GM19455 (cell line): ENCODE measurements at regions not wholly inside any gene's neighbourhood (a gene's known extent, or its start where the extent isn't known, plus 50 kb on each side); places are given as distances from the start of the nearest gene placed in this dataset.
"Not testable (repeated sequence)": the region's sequence is repeated elsewhere in the genome, so short reads cannot be mapped to it uniquely, and the experiment has no call there.

Experiments
- ATAC-seq: cut with Tn5 transposase; IDR thresholded peaks from one replicate; pipeline ENCODE4 v1.9.1; 2021; ENCODE audit not compliant: unreplicated experiment

- ATAC-seq = no peak
These were observed 141.9 kb upstream of the KLF6 start for GRCh38 chr10:3926675-3927525.

- no peak for ATAC-seq
These were observed 141.2 kb upstream of the KLF6 start for GRCh38 chr10:3926258-3926657.

- no peak for ATAC-seq
These were observed 140.2 kb upstream of the KLF6 start for GRCh38 chr10:3925184-3925583.

GRCh38 chr10:3924344-3924743 lies 139.3 kb upstream of the KLF6 start:
- ATAC-seq = no peak

- no peak for ATAC-seq
These were observed 138.0 kb upstream of the KLF6 start for GRCh38 chr10:3923033-3923432.

- no peak for ATAC-seq
These were observed 134.8 kb upstream of the KLF6 start for GRCh38 chr10:3919709-3920308.

- ATAC-seq = not testable (repeated sequence)
These were observed 132.4 kb upstream of the KLF6 start for GRCh38 chr10:3917392-3917791.

GRCh38 chr10:3914733-3915132 lies 129.7 kb upstream of the KLF6 start:
- ATAC-seq = no peak

GRCh38 chr10:3911713-3912442 lies 126.9 kb upstream of the KLF6 start:
- ATAC-seq = no peak

- ATAC-seq = no peak
These were observed 126.2 kb upstream of the KLF6 start for GRCh38 chr10:3911241-3911640.

- ATAC-seq = no peak
These were observed 124.3 kb upstream of the KLF6 start for GRCh38 chr10:3909339-3909738.

- ATAC-seq = no peak
These were observed 123.2 kb upstream of the KLF6 start for GRCh38 chr10:3908183-3908582.

GRCh38 chr10:3907514-3907913 lies 122.5 kb upstream of the KLF6 start:
- ATAC-seq = no peak

- ATAC-seq = no peak
These were observed 121.6 kb upstream of the KLF6 start for GRCh38 chr10:3906511-3907111.

GRCh38 chr10:3904419-3904960 lies 119.5 kb upstream of the KLF6 start:
- ATAC-seq = no peak

- no peak for ATAC-seq
These were observed 117.9 kb upstream of the KLF6 start for GRCh38 chr10:3902809-3903410.

- ATAC-seq = peak; percentile 93
These were observed 117.2 kb upstream of the KLF6 start for GRCh38 chr10:3902054-3902808.

- no peak for ATAC-seq
These were observed 116.4 kb upstream of the KLF6 start for GRCh38 chr10:3901370-3901769.

GRCh38 chr10:3900391-3900790 lies 115.4 kb upstream of the KLF6 start:
- no peak for ATAC-seq

GRCh38 chr10:3898821-3899220 lies 113.8 kb upstream of the KLF6 start:
- no peak for ATAC-seq
